SK-N-MC (cell line): ENCODE measurements at regions not wholly inside any gene's neighbourhood (a gene's known extent, or its start where the extent isn't known, plus 50 kb on each side); places are given as distances from the start of the nearest gene placed in this dataset.

ENCODE experiments used
- EZH2 ChIP-seq: fragments of 200-600 bp; sonication (generic); IDR thresholded peaks from one replicate; pipeline ENCODE4 v1.6.1; 2017; ENCODE audit warnings: antibody characterized with exemption
- FOXP2 ChIP-seq: optimal IDR thresholded peaks from 2 replicates; pipeline ENCODE3; 2011; ENCODE audit warnings: mild to moderate bottlenecking, moderate library complexity; ENCODE audit not compliant: insufficient read depth; ENCODE audit errors: extremely low read length, control extremely low read depth
- POLR2AphosphoS5 ChIP-seq: IDR thresholded peaks from 2 replicates; pipeline ENCODE4 v1.6.1; 2012; ENCODE audit warnings: mild to moderate bottlenecking, low read depth, low read length, borderline replicate concordance

- no peak for TF ChIP-seq EZH2
- TF ChIP-seq POLR2AphosphoS5 = no peak
- TF ChIP-seq FOXP2 = no peak
These were observed 251.3 kb downstream of the MYCN start for GRCh38 chr2:16191431-16192200.
